SK-N-SH treated with all-trans-retinoic acid at 6 μM for 48 hours (cell line): ENCODE measurements at regions not wholly inside any gene's neighbourhood (a gene's known extent, or its start where the extent isn't known, plus 50 kb on each side); places are given as distances from the start of the nearest gene placed in this dataset.

ENCODE experiments used
- ATAC-seq: fragments of 200-7000 bp; cut with Tn5 transposase; 3 replicates; pipeline ENCODE4 v1.9.1; 2020; ENCODE audit warnings: mild to moderate bottlenecking, moderate library complexity
- ARNTL ChIP-seq: fragments of 450-650 bp; formaldehyde crosslinking; IDR thresholded peaks from 2 replicates; pipeline ENCODE4 v1.5.0; 2020; ENCODE audit warnings: low read depth, mild to moderate bottlenecking, moderate library complexity, borderline replicate concordance
- CREB5 ChIP-seq: fragments of 250-450 bp; sonication (Bioruptor Pico); IDR thresholded peaks from 2 replicates; pipeline ENCODE4 v1.5.1; 2020; ENCODE audit warnings: low read depth, mild to moderate bottlenecking, moderate library complexity
- CSDC2 ChIP-seq: fragments of 250-450 bp; sonication (Bioruptor Pico); IDR thresholded peaks from 2 replicates; pipeline ENCODE4 v1.5.0; 2020; ENCODE audit warnings: mild to moderate bottlenecking, moderate library complexity
- CSRNP3 ChIP-seq: fragments of 250-450 bp; sonication (Bioruptor Pico); IDR thresholded peaks from 2 replicates; pipeline ENCODE4 v1.5.1; 2021; ENCODE audit warnings: mild to moderate bottlenecking, moderate library complexity
- ESRRG ChIP-seq: fragments of 250-450 bp; sonication (Bioruptor Pico); IDR thresholded peaks from 2 replicates; pipeline ENCODE4 v1.6.1; 2021; ENCODE audit warnings: mild to moderate bottlenecking
- GLIS3 ChIP-seq: fragments of 250-450 bp; sonication (Bioruptor Pico); IDR thresholded peaks from 2 replicates; pipeline ENCODE4 v1.5.0; 2020; ENCODE audit warnings: mild to moderate bottlenecking, moderate library complexity
- ISL1 ChIP-seq: fragments of 250-450 bp; sonication (Bioruptor Pico); IDR thresholded peaks from 2 replicates; pipeline ENCODE4 v2.1.2; 2022; ENCODE audit warnings: mild to moderate bottlenecking, moderate library complexity
- OSR1 ChIP-seq: fragments of 250-450 bp; sonication (Bioruptor Pico); IDR thresholded peaks from 2 replicates; pipeline ENCODE4 v1.8.0; 2022; ENCODE audit warnings: moderate library complexity, mild to moderate bottlenecking, inconsistent platforms
- PATZ1 ChIP-seq: fragments of 250-450 bp; sonication (Bioruptor Pico); IDR thresholded peaks from 2 replicates; pipeline ENCODE4 v1.8.0; 2020; ENCODE audit warnings: mild to moderate bottlenecking, moderate library complexity, borderline replicate concordance
- POU6F1 ChIP-seq: fragments of 250-450 bp; sonication (Bioruptor Pico); IDR thresholded peaks from 2 replicates; pipeline ENCODE4 v1.8.0; 2021; ENCODE audit warnings: low read depth, mild to moderate bottlenecking, moderate library complexity, borderline replicate concordance
- PPARA ChIP-seq: fragments of 250-450 bp; sonication (Bioruptor Pico); IDR thresholded peaks from 2 replicates; pipeline ENCODE4 v1.5.0; 2020; ENCODE audit warnings: mild to moderate bottlenecking, borderline replicate concordance
- RARB ChIP-seq: fragments of 250-450 bp; sonication (Bioruptor Pico); IDR thresholded peaks from 2 replicates; pipeline ENCODE4 v1.8.0; 2021; ENCODE audit warnings: mild to moderate bottlenecking, moderate library complexity
- SNAI2 ChIP-seq: fragments of 250-450 bp; sonication (Bioruptor Pico); IDR thresholded peaks from 2 replicates; pipeline ENCODE4 v1.5.0; 2020; ENCODE audit warnings: mild to moderate bottlenecking, moderate library complexity
- TCF4 ChIP-seq: fragments of 250-450 bp; sonication (Bioruptor Pico); IDR thresholded peaks from 2 replicates; pipeline ENCODE4 v1.8.0; 2021; ENCODE audit warnings: mild to moderate bottlenecking, moderate library complexity, borderline replicate concordance
- TOX ChIP-seq: fragments of 250-450 bp; sonication (Bioruptor Pico); IDR thresholded peaks from 2 replicates; pipeline ENCODE4 v1.8.0; 2021; ENCODE audit warnings: mild to moderate bottlenecking, moderate library complexity, borderline replicate concordance
- TSHZ2 ChIP-seq: fragments of 250-450 bp; sonication (Bioruptor Pico); IDR thresholded peaks from 2 replicates; pipeline ENCODE4 v1.5.0; 2020; ENCODE audit warnings: mild to moderate bottlenecking, moderate library complexity
- ZFP3 ChIP-seq: fragments of 250-450 bp; sonication (Bioruptor Pico); IDR thresholded peaks from 2 replicates; pipeline ENCODE4 v1.5.0; 2020; ENCODE audit warnings: mild to moderate bottlenecking, moderate library complexity
- ZFP30 ChIP-seq: fragments of 450-650 bp; formaldehyde crosslinking; IDR thresholded peaks from 2 replicates; pipeline ENCODE4 v1.5.0; 2022; ENCODE audit warnings: mild to moderate bottlenecking, moderate library complexity
- ZNF565 ChIP-seq: fragments of 450-650 bp; formaldehyde crosslinking; conservative IDR thresholded peaks from 2 replicates; pipeline ENCODE4 v1.5.0; 2020; ENCODE audit warnings: low read depth, mild to moderate bottlenecking, moderate library complexity
- ZNF8 ChIP-seq: fragments of 450-650 bp; formaldehyde crosslinking; IDR thresholded peaks from 2 replicates; pipeline ENCODE4 v1.5.0; 2020; ENCODE audit warnings: mild to moderate bottlenecking, moderate library complexity

GRCh38 chr17:77746393-77746792 is 212.1 kb upstream of the TNRC6C start (continued):
- no peak for TF ChIP-seq POU6F1 (CRISPR knock-in tag)
- no peak for TF ChIP-seq ARNTL
- no peak for TF ChIP-seq OSR1 (CRISPR knock-in tag)
- no peak for TF ChIP-seq ZNF565 (CRISPR knock-in tag)

- no peak for TF ChIP-seq RARB (CRISPR knock-in tag)
- no peak for TF ChIP-seq TCF4 (CRISPR knock-in tag)
- no peak for ATAC-seq
Measured at GRCh38 chr17:77746896-77747554, 211.5 kb upstream of the TNRC6C start.

GRCh38 chr17:77748436-77748835 is 210.1 kb upstream of the TNRC6C start:
- TF ChIP-seq POU6F1 (CRISPR knock-in tag), result no peak
- TF ChIP-seq SNAI2, result no peak
- TF ChIP-seq CSRNP3 (CRISPR knock-in tag), result no peak
- TF ChIP-seq TOX (CRISPR knock-in tag), result no peak
- TF ChIP-seq GLIS3, result no peak
- TF ChIP-seq ARNTL, result no peak
- no peak for TF ChIP-seq CSDC2 (CRISPR knock-in tag)
- TF ChIP-seq ZNF565 (CRISPR knock-in tag), result no peak
- no peak for TF ChIP-seq PATZ1
- TF ChIP-seq CREB5, result no peak
- TF ChIP-seq TSHZ2 (CRISPR knock-in tag), result no peak
- no peak for TF ChIP-seq ISL1 (CRISPR knock-in tag)
- TF ChIP-seq RARB (CRISPR knock-in tag), result no peak
- no peak for TF ChIP-seq TCF4 (CRISPR knock-in tag)
- no peak for TF ChIP-seq OSR1 (CRISPR knock-in tag)
- TF ChIP-seq ESRRG (CRISPR knock-in tag), result no peak

GRCh38 chr17:77749321-77749751 is 209.2 kb upstream of the TNRC6C start:
- TF ChIP-seq SNAI2, result no peak
- no peak for TF ChIP-seq PATZ1
- TF ChIP-seq GLIS3, result no peak
- TF ChIP-seq ZFP30, result no peak
- TF ChIP-seq PPARA (CRISPR knock-in tag), result no peak
- TF ChIP-seq ARNTL, result no peak
- no peak for TF ChIP-seq RARB (CRISPR knock-in tag)
- no peak for TF ChIP-seq ZNF8
- no peak for TF ChIP-seq POU6F1 (CRISPR knock-in tag)
- TF ChIP-seq OSR1 (CRISPR knock-in tag), result no peak
- TF ChIP-seq ESRRG (CRISPR knock-in tag), result no peak
- TF ChIP-seq TOX (CRISPR knock-in tag), result no peak
- TF ChIP-seq ZNF565 (CRISPR knock-in tag), result no peak
- TF ChIP-seq ISL1 (CRISPR knock-in tag), result no peak
- TF ChIP-seq ZFP3 (CRISPR knock-in tag), result no peak
- no peak for ATAC-seq

More at GRCh38 chr17:77748436-77748835, 210.1 kb upstream of the TNRC6C start:
- ATAC-seq, result no peak
